Tibial artery (tissue), 4 donors: ENCODE measurements at regions not wholly inside any gene's neighbourhood (a gene's known extent, or its start where the extent isn't known, plus 50 kb on each side); places are given as distances from the start of the nearest gene placed in this dataset.

ENCODE experiments used
- DNase-seq, 2 donors: peaks; one replicate each; pipeline ENCODE4 v3.0.0-alpha.2; 2019
- H3K27ac ChIP-seq, 2 donors: fragments of 200-600 bp; sonication (generic) in 1 of 2; 1 replicate in 1 of 2; 2 replicates in 1 of 2; pipeline ENCODE4 v1.5.1; 2018 to 2019; ENCODE audit warnings: mild to moderate bottlenecking in 1 of 2
- H3K27me3 ChIP-seq, 2 donors: fragments of 200-600 bp; sonication (generic) in 1 of 2; one replicate each; pipeline versions ENCODE4 v1.5.1 to v1.6.0; 2016 to 2019
- H3K36me3 ChIP-seq, 3 donors: fragments of 200-600 bp; sonication (generic) in 2 of 3; one replicate each; pipeline ENCODE4 v1.5.1; 2016 to 2019; ENCODE audit warnings: mild to moderate bottlenecking in 2 of 3
- H3K4me1 ChIP-seq, 4 donors: fragments of 200-600 bp; sonication (generic) in 2 of 4; 1 replicate in 3 of 4; 2 replicates in 1 of 4; pipeline ENCODE4 v1.5.1; 2016 to 2019
- H3K4me3 ChIP-seq, 2 donors: fragments of 200-600 bp; sonication (generic) in 1 of 2; 1 replicate in 1 of 2; 2 replicates in 1 of 2; pipeline ENCODE4 v1.5.1; 2018 to 2019; ENCODE audit warnings: mild to moderate bottlenecking in 2 of 2
- H3K9me3 ChIP-seq, 3 donors: fragments of 200-600 bp; sonication (generic) in 1 of 3; one replicate each; pipeline ENCODE4 v1.5.1; 2016 to 2019
- intact Hi-C: fragments of 100-400 bp; cut with DNase I; formaldehyde crosslinking; loops from one replicate; pipeline ENCODE4 v1.15.0; 2023; ENCODE audit warnings: low total_unique reads
- TF ChIP-seq, protein P1 (sequence below), 2 experiments: fragments of 200-600 bp in 1 of 2; fragments of 450-650 bp in 1 of 2; IDR thresholded peaks; one replicate each; pipeline ENCODE4 v1.5.1; 2017 to 2019; ENCODE audit warnings: antibody characterized with exemption in 2 of 2, mild to moderate bottlenecking in 1 of 2, moderate library complexity in 1 of 2

DNA sequence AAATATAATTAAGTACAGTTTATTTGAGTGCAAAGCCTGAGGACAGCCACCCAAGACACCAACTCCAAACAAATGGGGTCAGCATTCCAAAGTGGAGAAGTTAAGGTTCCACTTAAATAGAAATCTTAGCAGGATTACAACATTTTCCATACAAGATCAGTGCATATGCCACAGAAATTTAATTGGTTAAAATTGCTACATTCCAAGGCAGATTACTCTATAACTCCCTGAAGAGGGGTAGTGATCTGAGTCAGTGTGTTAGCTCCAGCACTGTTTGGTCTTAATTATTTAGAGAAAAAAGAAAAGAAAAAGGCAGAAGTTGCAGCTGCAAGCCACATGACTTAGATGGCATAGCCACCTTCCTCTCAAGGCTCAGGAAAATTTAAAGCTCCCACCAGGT is 297.5 kb downstream of the HHIPL2 start:
- Histone ChIP-seq H3K27me3 (no peaks in the 10 kb centered on the region), H3K4me1 (no peaks in the 10 kb centered on the region), H3K9me3 (peaks cover 0 to 4% (median 0%) of the 10 kb centered on the region in 3 donors), H3K27ac (no peak overlapping the region), H3K36me3 (no peaks in the 10 kb centered on the region), H3K4me3 (no peak overlapping the region)
- DNase-seq, result no peak
- TF ChIP-seq, protein P1, sequence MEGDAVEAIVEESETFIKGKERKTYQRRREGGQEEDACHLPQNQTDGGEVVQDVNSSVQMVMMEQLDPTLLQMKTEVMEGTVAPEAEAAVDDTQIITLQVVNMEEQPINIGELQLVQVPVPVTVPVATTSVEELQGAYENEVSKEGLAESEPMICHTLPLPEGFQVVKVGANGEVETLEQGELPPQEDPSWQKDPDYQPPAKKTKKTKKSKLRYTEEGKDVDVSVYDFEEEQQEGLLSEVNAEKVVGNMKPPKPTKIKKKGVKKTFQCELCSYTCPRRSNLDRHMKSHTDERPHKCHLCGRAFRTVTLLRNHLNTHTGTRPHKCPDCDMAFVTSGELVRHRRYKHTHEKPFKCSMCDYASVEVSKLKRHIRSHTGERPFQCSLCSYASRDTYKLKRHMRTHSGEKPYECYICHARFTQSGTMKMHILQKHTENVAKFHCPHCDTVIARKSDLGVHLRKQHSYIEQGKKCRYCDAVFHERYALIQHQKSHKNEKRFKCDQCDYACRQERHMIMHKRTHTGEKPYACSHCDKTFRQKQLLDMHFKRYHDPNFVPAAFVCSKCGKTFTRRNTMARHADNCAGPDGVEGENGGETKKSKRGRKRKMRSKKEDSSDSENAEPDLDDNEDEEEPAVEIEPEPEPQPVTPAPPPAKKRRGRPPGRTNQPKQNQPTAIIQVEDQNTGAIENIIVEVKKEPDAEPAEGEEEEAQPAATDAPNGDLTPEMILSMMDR (IDR thresholded peaks at IDR 0.05), result no peak
- intact Hi-C loops, result no loop called here

DNA sequence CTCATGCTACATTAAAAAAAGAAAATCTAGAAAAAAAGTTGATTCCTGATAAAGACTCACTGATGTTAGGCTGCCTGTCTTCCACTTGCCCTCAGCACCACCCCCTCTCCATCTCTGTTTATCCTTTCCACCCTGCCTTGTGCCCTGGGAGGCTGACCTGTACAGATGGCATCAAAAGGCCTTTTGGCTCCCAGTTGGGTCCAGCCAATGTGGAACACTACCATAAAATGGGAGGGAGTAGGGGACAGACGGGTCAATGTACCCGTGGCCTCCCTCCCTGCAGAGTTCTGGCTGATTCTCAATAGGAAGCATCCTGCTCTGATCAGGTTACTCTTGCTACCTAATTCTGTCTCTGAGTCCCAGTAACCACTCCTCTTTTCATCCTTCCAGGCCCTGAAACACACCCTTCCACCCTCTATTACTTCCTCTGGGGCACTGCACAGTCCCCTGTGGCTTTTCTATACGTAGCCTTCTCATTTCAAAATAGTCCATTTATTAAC is 300.0 kb downstream of the HHIPL2 start:
- Histone ChIP-seq H3K27me3 (no peaks in the 10 kb centered on the region), H3K27ac (no peak overlapping the region), H3K36me3 (no peaks in the 10 kb centered on the region), H3K4me3 (no peak overlapping the region), H3K4me1 (no peaks in the 10 kb centered on the region), H3K9me3 (peaks cover 0 to 4% (median 0%) of the 10 kb centered on the region in 3 donors)
- intact Hi-C loops, result no loop called here
- DNase-seq, result no peak
- TF ChIP-seq, protein P1 (IDR thresholded peaks at IDR 0.05), result no peak

DNA sequence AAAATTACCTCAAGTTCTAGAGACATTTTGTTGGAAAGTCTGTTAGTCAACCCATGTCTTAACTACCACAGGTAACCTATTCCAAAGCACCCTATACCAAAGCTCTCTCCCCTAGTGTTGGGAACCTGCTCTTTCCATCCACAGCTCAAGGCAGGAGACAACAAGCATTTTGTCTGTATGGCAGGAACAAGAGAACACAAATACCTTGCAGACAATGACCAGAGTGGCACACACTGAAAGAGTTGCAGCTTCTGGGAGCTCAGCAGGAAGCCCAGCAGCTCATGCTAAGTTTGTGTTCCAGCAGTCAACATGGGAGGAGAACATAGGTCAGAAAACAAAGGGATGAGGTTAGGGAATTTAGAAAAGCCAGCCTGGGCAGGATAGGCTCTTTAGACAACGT is 300.8 kb downstream of the HHIPL2 start:
- Histone ChIP-seq H3K4me3 (no peak overlapping the region), H3K36me3 (no peaks in the 10 kb centered on the region), H3K27ac (no peak overlapping the region), H3K9me3 (peaks cover 0 to 4% (median 0%) of the 10 kb centered on the region in 3 donors), H3K4me1 (no peaks in the 10 kb centered on the region), H3K27me3 (no peaks in the 10 kb centered on the region)
- no peak for DNase-seq
- intact Hi-C loops, result no loop called here
- TF ChIP-seq, protein P1 (IDR thresholded peaks at IDR 0.05), result no peak

DNA sequence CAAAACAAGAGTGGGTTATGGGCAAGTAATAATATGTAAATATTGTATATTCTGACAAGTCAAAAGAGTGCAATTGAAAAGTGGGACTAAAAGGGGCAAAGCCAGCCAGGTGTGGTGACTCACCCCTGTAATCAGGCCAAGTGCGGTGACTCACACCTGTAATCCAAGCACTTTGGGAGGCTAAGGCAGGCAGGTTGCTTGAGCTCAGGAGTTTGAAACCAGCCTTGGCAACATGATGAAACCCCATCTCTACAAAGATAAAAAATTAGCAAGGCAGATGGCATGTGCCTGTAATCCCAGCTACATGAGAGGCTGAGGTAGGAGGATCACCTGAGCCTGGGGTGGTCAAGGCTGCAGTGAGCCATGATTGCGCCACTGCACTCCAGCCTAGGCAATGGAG is 304.0 kb downstream of the HHIPL2 start:
- H3K36me3 ChIP-seq, result no peaks in the 10 kb centered on the region
- no peaks in the 10 kb centered on the region for H3K9me3 ChIP-seq
- DNase-seq, result no peak
- TF ChIP-seq, protein P1 (IDR thresholded peaks at IDR 0.05), result no peak
- no peaks in the 10 kb centered on the region for H3K4me1 ChIP-seq
- H3K27me3 ChIP-seq, result no peaks in the 10 kb centered on the region
- intact Hi-C loops, result no loop called here
- H3K27ac ChIP-seq, result no peak overlapping the region
- no peak overlapping the region for H3K4me3 ChIP-seq

DNA sequence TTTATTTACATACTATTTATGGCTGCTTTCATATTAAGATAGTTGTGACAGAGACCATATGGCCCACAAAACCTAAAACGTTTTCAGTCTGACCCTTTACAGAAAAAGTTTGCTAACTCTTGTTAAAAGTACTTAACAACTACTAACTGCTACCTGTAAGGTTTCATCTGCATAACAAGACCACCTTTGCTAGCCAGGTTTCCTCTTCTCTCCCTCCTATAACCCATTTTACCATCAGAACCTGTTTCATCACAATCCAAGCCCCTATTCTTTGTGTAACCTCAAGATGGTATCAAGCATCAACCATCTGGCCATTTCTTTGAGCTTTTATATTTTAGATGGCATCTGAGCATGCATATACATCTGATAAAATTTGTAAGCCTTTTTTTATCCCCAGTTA is 305.4 kb downstream of the HHIPL2 start:
- no peaks in the 10 kb centered on the region for H3K27me3 ChIP-seq
- H3K4me1 ChIP-seq, result no peaks in the 10 kb centered on the region
- H3K27ac ChIP-seq, result no peak overlapping the region
- H3K4me3 ChIP-seq, result no peak overlapping the region
- DNase-seq, result no peak
- no peaks in the 10 kb centered on the region for H3K9me3 ChIP-seq
- TF ChIP-seq, protein P1 (IDR thresholded peaks at IDR 0.05), result no peak
- intact Hi-C loops, result no loop called here
- no peaks in the 10 kb centered on the region for H3K36me3 ChIP-seq

DNA sequence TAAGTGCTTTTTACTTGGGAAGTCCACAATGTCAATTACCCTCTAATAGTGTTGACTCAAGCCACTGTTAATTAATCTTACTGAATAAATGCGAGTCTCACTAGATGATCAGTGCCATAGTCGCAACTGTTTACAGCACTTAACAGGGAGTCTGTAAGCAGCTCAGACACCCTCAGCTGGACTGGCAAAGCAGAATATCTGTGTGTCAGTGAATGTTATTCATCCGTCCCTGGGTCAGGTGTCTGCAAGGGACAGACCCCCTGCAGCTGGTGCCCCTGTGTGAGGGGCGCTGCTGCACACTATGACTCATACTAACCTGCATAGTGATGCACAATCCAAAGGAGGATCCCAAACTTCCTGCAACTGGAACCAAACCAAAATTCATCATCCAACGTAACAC is 306.5 kb downstream of the HHIPL2 start:
- no peaks in the 10 kb centered on the region for H3K4me1 ChIP-seq
- H3K27me3 ChIP-seq, result no peaks in the 10 kb centered on the region
- no peaks in the 10 kb centered on the region for H3K36me3 ChIP-seq
- DNase-seq, result no peak
- H3K9me3 ChIP-seq, result no peaks in the 10 kb centered on the region
- TF ChIP-seq, protein P1 (IDR thresholded peaks at IDR 0.05), result no peak
- H3K4me3 ChIP-seq, result no peak overlapping the region
- intact Hi-C loops, result no loop called here
- no peak overlapping the region for H3K27ac ChIP-seq
